NCI-H2029 treated with DMSO at 0.1 percent for 48 hours (cell line): ENCODE measurements at regions not wholly inside any gene's neighbourhood (a gene's known extent, or its start where the extent isn't known, plus 50 kb on each side); places are given as distances from the start of the nearest gene placed in this dataset.

ENCODE experiments used
- DNase-seq: peaks from one replicate; lab custom pipeline; 2025; lab: John Stamatoyannopoulos, UW

DNA sequence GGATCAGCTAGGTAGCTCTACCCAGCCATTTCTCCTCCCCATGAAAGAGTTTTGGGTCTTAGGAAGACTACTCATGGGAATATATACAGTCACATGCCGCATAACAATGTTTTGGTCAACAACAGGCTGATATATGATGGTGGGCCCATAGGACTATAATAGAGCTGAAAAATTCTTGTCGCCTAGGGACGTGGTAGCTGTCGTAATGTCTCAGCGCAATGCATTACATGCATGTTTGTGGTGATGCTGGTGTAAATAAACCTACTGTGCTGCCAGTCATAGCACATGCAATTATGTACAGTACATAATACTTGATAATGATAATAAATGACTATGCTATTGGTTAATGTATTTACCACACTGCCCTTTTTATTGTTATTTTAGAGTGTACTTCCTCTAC is 78.2 kb upstream of the DLX6 start:
- no peak for DNase-seq

DNA sequence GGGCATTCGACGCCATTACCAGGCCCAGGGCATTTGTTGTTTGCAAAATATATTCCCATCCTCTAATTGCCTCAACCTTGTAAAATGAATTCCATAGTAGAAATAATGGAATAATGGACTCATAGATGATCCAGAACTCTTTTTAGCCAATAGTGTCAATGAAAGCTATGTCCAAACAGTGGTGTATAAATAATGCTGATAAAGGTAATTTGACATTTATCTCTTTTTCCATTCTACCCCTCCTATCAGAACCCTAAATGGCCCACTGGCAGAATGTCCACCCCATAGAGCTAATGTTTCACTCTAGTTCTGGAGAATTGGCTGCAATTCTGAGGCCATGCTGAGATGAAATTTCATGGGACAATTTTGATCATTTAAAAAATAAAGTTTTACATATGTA is 76.4 kb upstream of the DLX6 start:
- DNase-seq: no peak

DNA sequence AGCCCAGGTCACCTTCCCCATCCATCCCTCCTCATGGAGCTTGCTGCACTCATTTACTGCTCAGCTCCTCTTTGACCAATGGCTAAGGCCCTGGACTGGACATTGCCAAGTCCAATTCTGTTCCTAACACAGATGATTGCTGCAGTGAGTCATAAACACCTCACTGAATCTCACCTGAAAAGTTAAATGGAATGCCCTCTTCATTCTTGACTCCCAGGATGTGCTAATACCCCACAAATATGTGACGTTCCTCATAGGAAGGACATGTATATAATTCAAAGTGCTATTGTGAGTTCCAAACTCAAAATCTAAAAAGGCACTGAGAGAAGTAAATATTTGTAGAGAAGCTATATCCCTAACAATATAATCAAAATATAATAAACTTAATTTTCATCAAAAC is 73.5 kb upstream of the DLX6 start:
- no peak for DNase-seq

DNA sequence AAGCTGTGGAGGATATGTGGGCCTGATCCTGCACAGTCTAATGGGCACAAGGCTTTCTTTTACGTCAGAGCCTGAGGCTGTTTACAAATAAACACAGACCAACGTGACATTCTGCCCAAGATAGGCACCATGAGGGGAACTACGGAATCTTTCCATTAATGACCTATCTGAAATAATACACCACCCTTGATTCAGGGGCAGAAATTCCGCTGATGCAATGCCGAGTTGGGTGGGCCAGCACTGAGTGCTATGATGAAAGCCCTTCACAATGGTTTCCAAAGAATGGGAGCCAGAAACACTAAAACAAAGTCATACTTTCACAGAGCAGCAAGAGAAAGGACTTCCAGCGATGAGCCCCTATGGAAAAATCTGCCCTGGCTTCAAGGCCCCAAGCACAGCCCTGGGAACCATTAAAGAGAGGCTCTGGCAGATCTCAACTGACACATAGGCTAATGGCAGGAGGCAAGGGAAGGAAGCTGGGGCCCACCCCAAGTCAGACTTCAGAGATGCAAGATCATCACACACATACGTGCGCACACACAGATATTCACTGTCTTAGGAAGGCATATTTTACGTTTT is 72.2 kb upstream of the DLX6 start:
- no peak for DNase-seq

DNA sequence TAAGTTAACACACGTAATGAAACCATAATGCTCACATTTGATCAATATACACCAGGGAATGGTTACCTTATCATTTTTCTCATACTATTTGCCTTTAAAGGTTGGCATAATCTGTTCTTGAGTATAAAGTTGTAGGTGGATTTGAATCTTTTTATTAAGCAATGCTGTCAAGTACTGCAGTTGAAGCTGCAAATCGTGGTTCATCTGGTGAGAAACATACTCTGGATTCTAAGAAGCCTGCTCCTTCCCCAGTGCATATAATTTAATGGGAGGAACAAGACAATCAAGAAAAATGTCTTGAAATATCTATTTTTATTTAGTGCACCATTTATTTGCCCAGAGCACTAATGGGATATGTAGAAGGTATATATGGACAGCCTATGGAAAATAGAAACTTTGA is 68.7 kb upstream of the DLX6 start:
- DNase-seq: no peak

DNA sequence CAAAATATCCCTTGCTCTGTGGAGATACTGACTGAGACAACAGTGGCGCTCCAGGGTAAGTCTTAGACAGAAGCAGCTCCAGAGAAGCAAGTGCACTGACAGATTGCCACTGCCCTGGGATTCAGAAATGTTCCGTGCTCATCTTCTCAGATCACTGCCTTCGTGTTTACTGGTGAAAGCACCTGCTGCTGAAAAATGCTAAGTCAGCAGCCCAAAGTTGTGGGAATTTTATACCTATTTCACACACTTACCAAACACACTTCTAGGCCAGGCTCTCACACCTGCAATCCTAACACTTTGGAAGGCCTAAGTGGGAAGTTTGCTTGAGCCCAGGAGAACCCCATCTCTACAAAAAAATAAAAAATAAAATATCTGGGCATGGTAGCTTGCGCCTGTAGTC is 63.2 kb upstream of the DLX6 start:
- DNase-seq: no peak

DNA sequence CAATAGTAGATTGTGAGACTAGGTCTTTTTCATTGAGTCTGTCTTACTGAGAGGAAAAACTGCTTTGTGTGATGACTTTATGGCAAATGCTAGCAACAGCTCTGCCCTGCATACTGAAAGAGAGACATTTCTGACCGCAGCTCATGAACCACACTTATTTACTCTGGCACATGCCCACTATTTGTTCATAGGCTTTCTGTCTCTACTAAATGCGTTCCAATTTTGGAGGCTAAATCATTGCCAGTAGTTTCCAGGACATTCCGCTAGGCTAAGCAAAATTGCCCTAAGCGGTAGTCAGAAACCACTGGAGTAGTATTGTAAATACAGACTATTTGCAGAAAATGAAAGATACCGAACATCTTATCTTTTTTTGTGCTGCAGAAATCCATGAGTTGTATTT is 55.6 kb upstream of the DLX6 start:
- peak; percentile 86 for DNase-seq

DNA sequence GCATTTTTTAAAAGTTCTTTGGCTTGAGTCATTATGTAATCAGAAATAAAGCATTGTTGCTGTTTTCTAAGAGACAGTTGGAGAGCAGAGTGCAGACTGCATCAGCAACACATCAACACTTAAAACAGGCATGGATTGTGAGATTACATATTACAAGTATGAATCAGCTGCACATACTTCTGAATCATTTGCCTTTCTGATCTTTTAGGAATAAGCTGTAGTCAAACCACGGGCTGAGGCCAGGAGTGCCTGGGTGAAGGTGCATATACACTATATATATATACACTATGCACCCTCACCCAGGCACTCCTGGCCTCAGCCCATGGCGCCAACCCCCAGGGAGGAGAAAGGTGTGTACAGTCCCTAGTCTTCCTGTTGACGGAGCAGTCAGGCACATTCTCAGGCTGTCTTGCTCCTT is 52.4 kb upstream of the DLX6 start:
- DNase-seq: no peak

DNA sequence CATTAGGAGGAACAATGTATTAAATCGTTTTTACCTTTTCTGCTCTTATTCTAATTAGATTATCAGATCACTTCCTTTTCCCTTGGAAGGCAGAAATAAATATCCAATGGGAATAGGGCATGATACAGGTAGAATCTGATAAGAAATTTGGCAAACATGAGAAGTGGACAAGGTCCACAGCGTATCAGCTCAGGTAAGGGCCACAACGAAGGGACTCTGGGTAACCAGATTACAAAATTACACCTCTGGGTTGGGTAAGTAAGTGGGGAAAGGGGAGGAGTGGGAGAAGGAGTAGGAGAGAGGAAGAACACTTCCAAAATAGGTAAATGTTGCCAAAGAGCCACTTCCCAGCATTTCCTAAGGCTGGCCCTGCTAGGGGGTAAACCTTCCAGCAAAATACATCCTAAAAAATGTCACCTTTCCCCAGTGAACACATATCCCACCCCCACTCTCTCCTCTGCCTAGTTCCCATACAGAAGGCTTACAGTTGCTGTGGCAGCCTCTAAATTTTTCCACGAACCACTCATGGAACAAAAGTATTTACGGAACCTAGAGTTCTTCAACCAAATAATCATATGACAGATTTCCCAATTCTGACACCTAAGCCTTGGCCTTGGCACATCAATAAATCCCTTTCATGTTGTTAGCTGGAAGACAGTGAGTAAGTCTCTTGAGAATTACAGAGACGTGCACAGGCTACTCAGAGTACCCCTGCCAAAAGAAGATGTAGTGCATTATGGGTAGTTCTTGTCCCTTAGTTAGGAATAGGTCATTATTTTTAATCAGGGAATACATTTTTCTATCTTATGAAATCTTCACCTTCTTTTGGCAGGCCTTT is 51.5 kb upstream of the DLX6 start:
- no peak for DNase-seq
